Endodermal cell (in vitro differentiated cells): ENCODE measurements at regions not wholly inside any gene's neighbourhood (a gene's known extent, or its start where the extent isn't known, plus 50 kb on each side); places are given as distances from the start of the nearest gene placed in this dataset.
A peak's percentile ranks its signal among the peaks of the same experiment; 100 is the strongest.

Source experiments
- DNase-seq: peaks from one replicate; pipeline ENCODE4 v3.0.0-alpha.2; 2017
- H3K27ac ChIP-seq: 2 replicates; pipeline ENCODE4 v1.5.1; 2013; ENCODE audit warnings: mild to moderate bottlenecking, low read depth, low read length, moderate library complexity
- H3K27me3 ChIP-seq: 2 replicates; pipeline ENCODE4 v1.6.1; 2013; ENCODE audit warnings: mild to moderate bottlenecking, low read length, moderate library complexity; ENCODE audit not compliant: insufficient read depth, control insufficient read depth, poor library complexity, severe bottlenecking
- H3K36me3 ChIP-seq: 2 replicates; pipeline ENCODE4 v1.7.0; 2013; ENCODE audit warnings: mild to moderate bottlenecking, low read length, moderate library complexity; ENCODE audit not compliant: control insufficient read depth, insufficient read depth
- H3K4me1 ChIP-seq: one replicate; pipeline ENCODE4 v1.7.0; 2013; ENCODE audit warnings: low read length; ENCODE audit not compliant: control insufficient read depth, insufficient read depth
- H3K4me3 ChIP-seq: 2 replicates; pipeline ENCODE4 v1.5.1; 2013; ENCODE audit warnings: mild to moderate bottlenecking, low read length, moderate library complexity
- H3K9ac ChIP-seq: 2 replicates; pipeline ENCODE4 v1.6.1; 2013; ENCODE audit warnings: mild to moderate bottlenecking, low read length, moderate library complexity; ENCODE audit not compliant: poor library complexity, severe bottlenecking; ENCODE audit errors: extremely low read depth
- H3K9me3 ChIP-seq: 2 replicates; pipeline ENCODE4 v1.6.1; 2013; ENCODE audit warnings: mild to moderate bottlenecking, low read length, moderate library complexity; ENCODE audit not compliant: control insufficient read depth
- H3K27ac Mint-ChIP-seq: 2 replicates; pipeline ENCODE4 v1.8.0; 2020; ENCODE audit warnings: mixed read lengths
- H3K27me3 Mint-ChIP-seq: 2 replicates; pipeline ENCODE4 v1.8.0; 2021; ENCODE audit warnings: mild to moderate bottlenecking, mixed read lengths; ENCODE audit not compliant: insufficient read depth
- H3K36me3 Mint-ChIP-seq: 2 replicates; pipeline ENCODE4 v1.8.0; 2020; ENCODE audit warnings: low read depth, mixed read lengths
- H3K4me1 Mint-ChIP-seq: 2 replicates; pipeline ENCODE4 v1.8.0; 2020; ENCODE audit warnings: mixed read lengths
- H3K4me3 Mint-ChIP-seq: 2 replicates; pipeline ENCODE4 v1.8.0; 2020; ENCODE audit warnings: mild to moderate bottlenecking, moderate library complexity, mixed read lengths
- H3K9me3 Mint-ChIP-seq: 2 replicates; pipeline ENCODE4 v1.8.0; 2020; ENCODE audit warnings: mild to moderate bottlenecking, mixed read lengths
- WGBS, 2 experiments: methylation state at CpG; one replicate each; pipeline versions ENCODE4 v1.1.5 to v1.1.7; 2013; ENCODE audit warnings: missing lambda C conversion rate in 2 of 2, mixed read lengths in 1 of 2; ENCODE audit not compliant: insufficient coverage in 1 of 2, insufficient read length in 1 of 2; 5-methylcytosine and 5-hydroxymethylcytosine counted together
- TF ChIP-seq, protein P1 (sequence below): fragments of 200-600 bp; sonication (generic); conservative IDR thresholded peaks from 2 replicates; pipeline ENCODE4 v1.5.0; 2021; ENCODE audit warnings: antibody characterized with exemption, mild to moderate bottlenecking

DNA sequence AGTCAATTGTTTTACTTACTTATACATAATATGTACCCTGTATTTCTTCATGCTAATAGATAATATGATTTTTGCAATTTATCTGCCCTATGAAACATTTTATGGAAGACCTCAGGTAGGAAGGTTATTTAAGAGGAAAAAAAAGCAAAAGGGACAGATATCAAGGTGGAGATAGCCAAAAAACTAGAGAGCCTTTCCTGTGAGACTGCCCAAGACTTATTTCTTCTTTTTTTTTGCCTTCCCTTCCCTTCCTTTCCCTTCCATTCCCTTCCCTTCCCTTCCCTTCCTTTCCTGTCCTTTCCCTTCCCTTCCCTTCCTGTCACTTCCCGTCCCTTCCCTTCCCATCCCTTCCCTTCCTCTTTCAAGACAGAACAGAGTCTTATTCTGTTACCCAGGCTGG lies 80.6 kb upstream of the HMCN1 start:
- no peak for DNase-seq
- peaks cover 47% of the 10 kb centered on the region for H3K9me3 ChIP-seq
- peak overlapping the region; percentile 35 for H3K4me3 ChIP-seq
- Mint-ChIP-seq H3K4me1 (peaks cover 28% of the 10 kb centered on the region), H3K4me3 (no peak overlapping the region), H3K36me3 (peaks cover 14% of the 10 kb centered on the region), H3K27ac (peak overlapping the region; percentile 30), H3K9me3 (peaks cover 26% of the 10 kb centered on the region), H3K27me3 (peaks cover 2% of the 10 kb centered on the region)
- no peaks in the 10 kb centered on the region for H3K36me3 ChIP-seq
- peaks cover 2% of the 10 kb centered on the region for H3K4me1 ChIP-seq
- no peak overlapping the region for H3K27ac ChIP-seq
- TF ChIP-seq, protein P1, sequence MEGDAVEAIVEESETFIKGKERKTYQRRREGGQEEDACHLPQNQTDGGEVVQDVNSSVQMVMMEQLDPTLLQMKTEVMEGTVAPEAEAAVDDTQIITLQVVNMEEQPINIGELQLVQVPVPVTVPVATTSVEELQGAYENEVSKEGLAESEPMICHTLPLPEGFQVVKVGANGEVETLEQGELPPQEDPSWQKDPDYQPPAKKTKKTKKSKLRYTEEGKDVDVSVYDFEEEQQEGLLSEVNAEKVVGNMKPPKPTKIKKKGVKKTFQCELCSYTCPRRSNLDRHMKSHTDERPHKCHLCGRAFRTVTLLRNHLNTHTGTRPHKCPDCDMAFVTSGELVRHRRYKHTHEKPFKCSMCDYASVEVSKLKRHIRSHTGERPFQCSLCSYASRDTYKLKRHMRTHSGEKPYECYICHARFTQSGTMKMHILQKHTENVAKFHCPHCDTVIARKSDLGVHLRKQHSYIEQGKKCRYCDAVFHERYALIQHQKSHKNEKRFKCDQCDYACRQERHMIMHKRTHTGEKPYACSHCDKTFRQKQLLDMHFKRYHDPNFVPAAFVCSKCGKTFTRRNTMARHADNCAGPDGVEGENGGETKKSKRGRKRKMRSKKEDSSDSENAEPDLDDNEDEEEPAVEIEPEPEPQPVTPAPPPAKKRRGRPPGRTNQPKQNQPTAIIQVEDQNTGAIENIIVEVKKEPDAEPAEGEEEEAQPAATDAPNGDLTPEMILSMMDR, result no peak
- no peak overlapping the region for H3K9ac ChIP-seq
- no peaks in the 10 kb centered on the region for H3K27me3 ChIP-seq
- WGBS, 2 experiments, result 80 to 91% methylated on average over 1 of the region's 1 CpG

DNA sequence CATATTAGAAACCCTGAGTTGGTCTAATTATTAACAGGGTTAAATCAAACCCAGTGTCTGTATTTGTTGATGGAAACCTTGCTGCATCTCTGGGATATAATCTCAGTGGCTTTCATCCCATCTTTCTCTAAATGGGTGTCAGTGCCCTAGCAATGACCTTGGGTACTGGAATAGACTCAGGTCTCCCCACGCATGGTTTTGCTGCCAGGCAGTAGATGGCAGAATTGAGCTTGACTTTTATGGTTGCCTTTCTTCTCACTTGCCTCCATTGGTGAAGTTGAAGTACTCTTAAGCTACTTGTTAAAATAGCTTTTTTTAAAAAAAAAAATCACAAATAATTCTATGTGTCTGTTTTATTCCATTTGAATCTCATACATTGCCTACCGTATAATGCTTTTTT lies 81.8 kb upstream of the HMCN1 start:
- no peak for DNase-seq
- Histone ChIP-seq H3K27ac (no peak overlapping the region), H3K27me3 (no peaks in the 10 kb centered on the region), H3K36me3 (no peaks in the 10 kb centered on the region), H3K4me3 (peak overlapping the region; percentile 45), H3K9ac (no peak overlapping the region), H3K4me1 (peaks cover 2% of the 10 kb centered on the region), H3K9me3 (peaks cover 59% of the 10 kb centered on the region)
- Mint-ChIP-seq H3K27me3 (peaks cover 2% of the 10 kb centered on the region), H3K27ac (no peak overlapping the region), H3K9me3 (peaks cover 39% of the 10 kb centered on the region), H3K4me1 (peaks cover 35% of the 10 kb centered on the region), H3K36me3 (peaks cover 26% of the 10 kb centered on the region), H3K4me3 (no peak overlapping the region)
- 82 to 86% methylated on average over 2 of the region's 2 CpGs for WGBS, 2 experiments
- TF ChIP-seq, protein P1, result peak; percentile 60

GRCh38 chr1:185650602-185651230 lies 83.5 kb upstream of the HMCN1 start:
- Mint-ChIP-seq H3K27me3 (no peaks in the 10 kb centered on the region), H3K36me3 (peaks cover 27% of the 10 kb centered on the region), H3K4me1 (peaks cover 51% of the 10 kb centered on the region), H3K4me3 (no peak overlapping the region), H3K9me3 (peaks cover 35% of the 10 kb centered on the region), H3K27ac (no peak overlapping the region)
- TF ChIP-seq, protein P1, result no peak
- Histone ChIP-seq H3K4me3 (peak overlapping the region; percentile 72), H3K27me3 (no peaks in the 10 kb centered on the region), H3K9me3 (peaks cover 54% of the 10 kb centered on the region), H3K27ac (no peak overlapping the region), H3K36me3 (no peaks in the 10 kb centered on the region), H3K9ac (no peak overlapping the region), H3K4me1 (peaks cover 6% of the 10 kb centered on the region)
- DNase-seq, result no peak
- 87 to 94% methylated on average over 3 of the region's 3 CpGs for WGBS, 2 experiments
